HFF-Myc (cell line): ENCODE measurements at regions not wholly inside any gene's neighbourhood (a gene's known extent, or its start where the extent isn't known, plus 50 kb on each side); places are given as distances from the start of the nearest gene placed in this dataset.

ENCODE experiments used
- DNase-seq: peaks from one replicate; pipeline ENCODE4 v3.0.0-alpha.2; 2011; ENCODE audit warnings: low read depth; ENCODE audit errors: extremely low read depth
- H3K4me3 ChIP-seq: replicated peaks from 2 replicates; pipeline ENCODE4 v1.5.1; 2011; ENCODE audit warnings: low read depth, mild to moderate bottlenecking, control low read depth, low read length
- CTCF ChIP-seq: IDR thresholded peaks from 2 replicates; pipeline ENCODE4 v1.5.1; 2012; ENCODE audit warnings: mild to moderate bottlenecking, low read depth, low read length, control low read depth; ENCODE audit errors: missing control alignments

DNA sequence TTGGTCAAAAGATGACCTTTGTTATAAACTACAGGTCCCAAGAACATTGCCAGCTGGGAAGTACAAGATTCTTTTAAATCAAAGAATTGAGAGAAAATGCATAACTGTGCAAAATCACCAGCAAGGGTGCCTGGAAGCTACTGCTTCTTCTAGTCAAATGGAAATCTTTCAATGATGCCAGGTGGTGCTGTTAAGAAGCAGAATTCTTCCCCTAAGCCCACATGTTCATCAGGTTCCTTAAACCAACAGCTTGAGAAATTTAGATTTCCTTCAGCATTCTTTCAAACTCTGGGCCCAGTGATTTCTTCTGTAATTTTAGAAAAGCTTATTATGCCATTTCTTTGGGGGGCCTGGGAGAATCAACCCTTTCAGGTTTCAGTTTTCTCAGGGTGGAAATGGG is 207.8 kb upstream of the WSCD1 start:
- DNase-seq = no peak
- H3K4me3 ChIP-seq = no peak overlapping the region
- TF ChIP-seq CTCF = no peak

GRCh38 chr17:5864741-5865657 is 205.2 kb upstream of the WSCD1 start:
- no peak for TF ChIP-seq CTCF
- no peak overlapping the region for H3K4me3 ChIP-seq
- DNase-seq = no peak

DNA sequence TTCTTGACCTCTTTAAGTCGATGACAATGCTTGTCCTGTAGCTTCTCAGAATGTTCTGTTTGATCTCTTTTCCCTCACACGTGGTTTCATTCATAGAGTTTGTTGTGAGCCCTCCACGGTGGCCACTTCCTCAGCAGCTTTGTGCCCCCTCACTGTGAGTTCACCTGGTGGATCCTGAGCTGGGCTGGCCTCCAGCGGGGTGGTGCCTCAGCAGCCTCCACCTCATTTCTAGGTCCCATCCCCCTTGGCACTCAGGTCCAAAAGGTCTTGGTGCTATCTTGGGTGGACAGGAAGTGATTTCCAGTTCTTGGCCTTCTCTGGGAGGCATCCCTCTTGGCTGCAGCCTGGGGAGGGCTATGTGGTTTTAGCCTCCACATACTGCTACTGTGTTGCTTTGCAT is 203.2 kb upstream of the WSCD1 start:
- no peak for TF ChIP-seq CTCF
- DNase-seq = no peak
- no peak overlapping the region for H3K4me3 ChIP-seq

GRCh38 chr17:5869041-5869745 is 201.0 kb upstream of the WSCD1 start:
- no peak overlapping the region for H3K4me3 ChIP-seq
- TF ChIP-seq CTCF = no peak
- DNase-seq = no peak

- no peak for DNase-seq
- no peak for TF ChIP-seq CTCF
- no peak overlapping the region for H3K4me3 ChIP-seq
Observed at GRCh38 chr17:5870231-5870953, 199.8 kb upstream of the WSCD1 start.

- no peak for TF ChIP-seq CTCF
- no peak overlapping the region for H3K4me3 ChIP-seq
- DNase-seq = no peak
Observed at GRCh38 chr17:5871666-5872065, 198.5 kb upstream of the WSCD1 start.
